ENCODE measurements at regions not wholly inside any gene's neighbourhood (a gene's known extent, or its start where the extent isn't known, plus 50 kb on each side); places are given as distances from the start of the nearest gene placed in this dataset.

DNA sequence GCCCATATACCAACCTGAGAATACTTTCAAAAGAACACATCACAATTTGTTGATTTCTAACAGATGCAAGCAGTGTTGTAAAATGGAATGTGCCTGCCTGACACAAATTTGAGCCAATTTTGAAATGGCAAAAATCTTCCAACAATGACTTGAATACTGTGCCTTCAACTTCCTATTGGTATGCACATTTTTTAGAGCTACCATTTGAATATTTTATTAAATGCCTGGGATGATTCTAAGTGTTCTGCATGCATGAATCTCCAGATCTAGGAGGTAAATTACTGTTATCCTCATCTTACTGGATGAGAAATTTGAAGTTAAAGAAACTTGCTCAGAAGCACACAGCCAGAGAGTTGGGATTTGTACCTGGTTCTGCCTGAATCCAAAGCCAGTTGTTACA is 282.8 kb upstream of the LRRN1 start:
- no peak overlapping the region for H4K8ac ChIP-seq (ENCODE audit: extremely low read depth, insufficient read depth, low read length)
- no peak overlapping the region for H2BK20ac ChIP-seq (ENCODE audit: low read length)
- H3K27me3 ChIP-seq (replicated peaks in 1 of 4; ENCODE audit: control insufficient read depth in 3 of 4, extremely low read depth in 1 of 4, insufficient read depth in 3 of 4, low read length in 3 of 4) = no peaks in the 10 kb centered on the region
- no peak overlapping the region for H2AFZ ChIP-seq (ENCODE audit: low read length)
- no peak overlapping the region for H3K56ac ChIP-seq (replicated peaks; ENCODE audit: insufficient read length, low read depth, low read length)
- no peak overlapping the region for H2BK15ac ChIP-seq (ENCODE audit: low read length)
- no peaks in the 10 kb centered on the region for H3K23me2 ChIP-seq (ENCODE audit: low read depth, low read length)
- H3K79me2 ChIP-seq (ENCODE audit: control insufficient read depth in 1 of 2, insufficient read depth in 2 of 2, low read length in 2 of 2) = no peaks in the 10 kb centered on the region
- no peak overlapping the region for H2BK5ac ChIP-seq (ENCODE audit: low read depth, low read length)
- H3K36me3 ChIP-seq (ENCODE audit: control insufficient read depth in 2 of 4, insufficient read depth in 4 of 4, low read length in 3 of 4) = no peaks in the 10 kb centered on the region
- no peak overlapping the region for H3K4ac ChIP-seq (replicated peaks; ENCODE audit: insufficient read length, low read depth, low read length)
- no peaks in the 10 kb centered on the region for H3K79me1 ChIP-seq (ENCODE audit: low read depth, low read length)
- DNase-seq (ENCODE audit: low read depth in 1 of 2, low spot score in 2 of 2) (no peak), FAIRE-seq (no peak)
- H3K18ac ChIP-seq (ENCODE audit: extremely low read depth, low read length) = no peak overlapping the region
- no peak overlapping the region for H4K91ac ChIP-seq (replicated peaks; ENCODE audit: insufficient read length, low read length)
- H4K5ac ChIP-seq (ENCODE audit: insufficient read length, low read depth, low read length) = no peak overlapping the region
- no peak overlapping the region for H3K9ac ChIP-seq (replicated peaks in 1 of 4; ENCODE audit: extremely low read depth in 1 of 4, low read depth in 3 of 4, low read length in 3 of 4)
- TF ChIP-seq GTF2F1 (IDR thresholded peaks at IDR 0.05; ENCODE audit: borderline replicate concordance, low read depth, low read length) = no peak
- TF ChIP-seq CBX5 (IDR thresholded peaks at IDR 0.05; ENCODE audit: low read depth, low read length) = no peak
- TF ChIP-seq POLR2A (IDR thresholded peaks at IDR 0.05; ENCODE audit: control extremely low read depth in 1 of 2, low read depth in 2 of 2, low read length in 2 of 2) = no peak
- no peak for TF ChIP-seq SP2 (IDR thresholded peaks at IDR 0.05; ENCODE audit: low read length)
- no peak for TF ChIP-seq CHD1 (IDR thresholded peaks at IDR 0.05; ENCODE audit: low read depth, low read length)
- TF ChIP-seq SP1 (IDR thresholded peaks at IDR 0.05; ENCODE audit: low read depth, low read length) = no peak
- CTCF ChIA-PET (ENCODE audit: partially characterized antibody) = interaction anchor here (1.4 to 1.6 kb wide), 2 partner anchors 171 to 316 kb away, joined by 3 read pairs; no protein-coding TSS in a partner anchor
- H4K20me1 ChIP-seq (replicated peaks in 1 of 2; ENCODE audit: control insufficient read depth in 1 of 2, insufficient read depth in 2 of 2, low read length in 2 of 2) = no peaks in the 10 kb centered on the region
- peaks cover 0 to 3% (median under 1%) of the 10 kb centered on the region in 4 experiments; a peak in 1 of 7 replicates for H3K4me1 ChIP-seq (replicated peaks in 1 of 4; ENCODE audit: control insufficient read depth in 3 of 4, insufficient read depth in 4 of 4, low read length in 3 of 4)
- no peaks in the 10 kb centered on the region; a peak in 1 of 4 replicates for H3K9me3 ChIP-seq (ENCODE audit: insufficient read depth in 2 of 2, low read depth in 1 of 2, low read length in 1 of 2)
- no peak overlapping the region for H2AK5ac ChIP-seq (ENCODE audit: low read depth, low read length)
- H3K14ac ChIP-seq (ENCODE audit: insufficient read length) = no peak overlapping the region
- H3K4me2 ChIP-seq (ENCODE audit: insufficient read depth in 1 of 2, low read depth in 2 of 2, low read length in 2 of 2) = no peak overlapping the region
- no peak overlapping the region for H2BK12ac ChIP-seq (ENCODE audit: low read depth, low read length)
- no peak overlapping the region for H3K27ac ChIP-seq (ENCODE audit: low read depth, low read length)
- H3K4me3 ChIP-seq (ENCODE audit: extremely low read depth in 1 of 4, insufficient read depth in 2 of 4, low read depth in 3 of 4, low read length in 4 of 4) = no peak overlapping the region
- POLR2A ChIA-PET (ENCODE audit: partially characterized antibody) = no interaction called here
- H2BK120ac ChIP-seq (replicated peaks; ENCODE audit: low read depth, low read length) = no peak overlapping the region
- no peak overlapping the region for H3K23ac ChIP-seq (ENCODE audit: insufficient read length)

All from H1 (cell line).